SK-N-SH treated with all-trans-retinoic acid at 6 μM for 48 hours (cell line): ENCODE measurements at regions not wholly inside any gene's neighbourhood (a gene's known extent, or its start where the extent isn't known, plus 50 kb on each side); places are given as distances from the start of the nearest gene placed in this dataset.

Experiments
- ATAC-seq: fragments of 200-7000 bp; cut with Tn5 transposase; 3 replicates; pipeline ENCODE4 v1.9.1; 2020; ENCODE audit warnings: mild to moderate bottlenecking, moderate library complexity
- ARNTL ChIP-seq: fragments of 450-650 bp; formaldehyde crosslinking; IDR thresholded peaks from 2 replicates; pipeline ENCODE4 v1.5.0; 2020; ENCODE audit warnings: low read depth, mild to moderate bottlenecking, moderate library complexity, borderline replicate concordance
- BACH2 ChIP-seq: fragments of 250-450 bp; sonication (Bioruptor Pico); IDR thresholded peaks from 2 replicates; pipeline ENCODE4 v1.9.0; 2021; ENCODE audit warnings: mild to moderate bottlenecking, borderline replicate concordance
- CSDC2 ChIP-seq: fragments of 250-450 bp; sonication (Bioruptor Pico); IDR thresholded peaks from 2 replicates; pipeline ENCODE4 v1.5.0; 2020; ENCODE audit warnings: mild to moderate bottlenecking, moderate library complexity
- GLIS3 ChIP-seq: fragments of 250-450 bp; sonication (Bioruptor Pico); IDR thresholded peaks from 2 replicates; pipeline ENCODE4 v1.5.0; 2020; ENCODE audit warnings: mild to moderate bottlenecking, moderate library complexity
- ISL1 ChIP-seq: fragments of 250-450 bp; sonication (Bioruptor Pico); IDR thresholded peaks from 2 replicates; pipeline ENCODE4 v2.1.2; 2022; ENCODE audit warnings: mild to moderate bottlenecking, moderate library complexity
- OSR1 ChIP-seq: fragments of 250-450 bp; sonication (Bioruptor Pico); IDR thresholded peaks from 2 replicates; pipeline ENCODE4 v1.8.0; 2022; ENCODE audit warnings: moderate library complexity, mild to moderate bottlenecking, inconsistent platforms
- PPARA ChIP-seq: fragments of 250-450 bp; sonication (Bioruptor Pico); IDR thresholded peaks from 2 replicates; pipeline ENCODE4 v1.5.0; 2020; ENCODE audit warnings: mild to moderate bottlenecking, borderline replicate concordance
- RARB ChIP-seq: fragments of 250-450 bp; sonication (Bioruptor Pico); IDR thresholded peaks from 2 replicates; pipeline ENCODE4 v1.8.0; 2021; ENCODE audit warnings: mild to moderate bottlenecking, moderate library complexity
- SNAI2 ChIP-seq: fragments of 250-450 bp; sonication (Bioruptor Pico); IDR thresholded peaks from 2 replicates; pipeline ENCODE4 v1.5.0; 2020; ENCODE audit warnings: mild to moderate bottlenecking, moderate library complexity
- TCF4 ChIP-seq: fragments of 250-450 bp; sonication (Bioruptor Pico); IDR thresholded peaks from 2 replicates; pipeline ENCODE4 v1.8.0; 2021; ENCODE audit warnings: mild to moderate bottlenecking, moderate library complexity, borderline replicate concordance
- TOX ChIP-seq: fragments of 250-450 bp; sonication (Bioruptor Pico); IDR thresholded peaks from 2 replicates; pipeline ENCODE4 v1.8.0; 2021; ENCODE audit warnings: mild to moderate bottlenecking, moderate library complexity, borderline replicate concordance
- ZC3H10 ChIP-seq: fragments of 250-450 bp; sonication (Bioruptor Pico); IDR thresholded peaks from 2 replicates; pipeline ENCODE4 v1.5.1; 2021; ENCODE audit warnings: mild to moderate bottlenecking, moderate library complexity
- ZFP3 ChIP-seq: fragments of 250-450 bp; sonication (Bioruptor Pico); IDR thresholded peaks from 2 replicates; pipeline ENCODE4 v1.5.0; 2020; ENCODE audit warnings: mild to moderate bottlenecking, moderate library complexity
- ZFP30 ChIP-seq: fragments of 450-650 bp; formaldehyde crosslinking; IDR thresholded peaks from 2 replicates; pipeline ENCODE4 v1.5.0; 2022; ENCODE audit warnings: mild to moderate bottlenecking, moderate library complexity
- ZNF70 ChIP-seq: fragments of 450-650 bp; formaldehyde crosslinking; IDR thresholded peaks from 2 replicates; pipeline ENCODE4 v1.5.0; 2020; ENCODE audit warnings: mild to moderate bottlenecking, moderate library complexity
- ZNF8 ChIP-seq: fragments of 450-650 bp; formaldehyde crosslinking; IDR thresholded peaks from 2 replicates; pipeline ENCODE4 v1.5.0; 2020; ENCODE audit warnings: mild to moderate bottlenecking, moderate library complexity
- TF ChIP-seq, protein P1 (sequence below): fragments of 250-450 bp; sonication (Bioruptor Pico); IDR thresholded peaks from 2 replicates; pipeline ENCODE4 v1.5.1; 2020; ENCODE audit warnings: low read depth, mild to moderate bottlenecking, moderate library complexity
- TF ChIP-seq, protein P2 (sequence below): fragments of 250-450 bp; sonication (Bioruptor Pico); IDR thresholded peaks from 2 replicates; pipeline ENCODE4 v1.8.0; 2021; ENCODE audit warnings: low read depth, mild to moderate bottlenecking, moderate library complexity, borderline replicate concordance
- TF ChIP-seq, protein P3 (sequence below): fragments of 250-450 bp; sonication (Bioruptor Pico); IDR thresholded peaks from 2 replicates; pipeline ENCODE4 v1.5.0; 2020; ENCODE audit warnings: mild to moderate bottlenecking, moderate library complexity

DNA sequence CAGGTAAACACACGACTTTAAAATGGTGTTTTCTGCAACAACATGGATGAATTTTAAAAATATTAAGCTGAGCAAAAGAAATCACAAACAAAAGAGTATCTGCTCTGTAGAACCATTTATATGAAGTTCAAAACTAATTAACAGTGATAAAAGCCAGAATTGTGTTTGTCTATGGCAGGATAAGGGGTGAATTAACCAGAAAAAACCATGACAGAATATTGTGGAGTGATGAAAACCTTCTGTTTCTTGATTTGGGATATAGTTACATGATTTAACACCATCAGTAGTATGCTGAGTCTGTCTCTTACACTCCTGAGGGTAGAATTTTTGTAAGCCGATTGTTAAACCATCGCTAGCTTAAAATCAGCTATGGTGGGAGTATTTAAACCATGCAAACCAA, 101.7 kb upstream of the ZNF366 start:
- TF ChIP-seq TCF4 (0 out of 2 replicates have a peak, but pooled peaks have one; percentile 15), TOX (CRISPR knock-in tag) (0 out of 2 replicates have a peak, but pooled peaks have one; percentile 23)
- TF ChIP-seq, protein P1, sequence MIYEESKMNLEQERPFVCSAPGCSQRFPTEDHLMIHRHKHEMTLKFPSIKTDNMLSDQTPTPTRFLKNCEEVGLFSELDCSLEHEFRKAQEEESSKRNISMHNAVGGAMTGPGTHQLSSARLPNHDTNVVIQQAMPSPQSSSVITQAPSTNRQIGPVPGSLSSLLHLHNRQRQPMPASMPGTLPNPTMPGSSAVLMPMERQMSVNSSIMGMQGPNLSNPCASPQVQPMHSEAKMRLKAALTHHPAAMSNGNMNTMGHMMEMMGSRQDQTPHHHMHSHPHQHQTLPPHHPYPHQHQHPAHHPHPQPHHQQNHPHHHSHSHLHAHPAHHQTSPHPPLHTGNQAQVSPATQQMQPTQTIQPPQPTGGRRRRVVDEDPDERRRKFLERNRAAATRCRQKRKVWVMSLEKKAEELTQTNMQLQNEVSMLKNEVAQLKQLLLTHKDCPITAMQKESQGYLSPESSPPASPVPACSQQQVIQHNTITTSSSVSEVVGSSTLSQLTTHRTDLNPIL (CRISPR knock-in tag), result no peak
- ATAC-seq, result peak; percentile 30

DNA sequence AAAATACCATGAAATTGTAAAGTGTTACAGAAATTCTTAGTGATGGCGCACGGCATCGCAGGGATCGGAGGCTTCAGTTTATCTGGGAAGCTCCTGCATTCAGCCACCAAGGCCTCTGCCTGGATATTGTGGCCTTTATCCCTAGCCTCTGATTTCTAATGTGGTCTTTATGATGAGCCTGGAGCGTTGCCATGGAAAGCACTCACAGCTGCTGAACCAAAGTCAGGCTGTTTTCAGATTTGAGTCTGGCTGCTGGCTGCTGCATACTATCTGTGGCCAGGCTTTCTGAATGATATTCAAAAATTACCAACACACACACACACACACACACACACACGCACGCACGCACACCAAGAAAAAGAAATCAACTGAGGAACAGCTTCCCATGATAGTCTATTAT, 101.1 kb upstream of the ZNF366 start:
- TF ChIP-seq ZFP30 (CRISPR knock-in tag), result no peak
- no peak; the same call in 1 of the 2 replicates for TF ChIP-seq TCF4
- TF ChIP-seq SNAI2 (CRISPR knock-in tag), result no peak
- TF ChIP-seq GLIS3 (CRISPR knock-in tag), result no peak
- no peak for TF ChIP-seq BACH2 (CRISPR knock-in tag)
- TF ChIP-seq RARB (CRISPR knock-in tag), result no peak
- TF ChIP-seq, protein P2, sequence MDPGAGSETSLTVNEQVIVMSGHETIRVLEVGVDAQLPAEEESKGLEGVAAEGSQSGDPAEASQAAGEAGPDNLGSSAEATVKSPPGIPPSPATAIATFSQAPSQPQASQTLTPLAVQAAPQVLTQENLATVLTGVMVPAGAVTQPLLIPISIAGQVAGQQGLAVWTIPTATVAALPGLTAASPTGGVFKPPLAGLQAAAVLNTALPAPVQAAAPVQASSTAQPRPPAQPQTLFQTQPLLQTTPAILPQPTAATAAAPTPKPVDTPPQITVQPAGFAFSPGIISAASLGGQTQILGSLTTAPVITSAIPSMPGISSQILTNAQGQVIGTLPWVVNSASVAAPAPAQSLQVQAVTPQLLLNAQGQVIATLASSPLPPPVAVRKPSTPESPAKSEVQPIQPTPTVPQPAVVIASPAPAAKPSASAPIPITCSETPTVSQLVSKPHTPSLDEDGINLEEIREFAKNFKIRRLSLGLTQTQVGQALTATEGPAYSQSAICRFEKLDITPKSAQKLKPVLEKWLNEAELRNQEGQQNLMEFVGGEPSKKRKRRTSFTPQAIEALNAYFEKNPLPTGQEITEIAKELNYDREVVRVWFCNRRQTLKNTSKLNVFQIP, result no peak
- TF ChIP-seq ZFP3 (CRISPR knock-in tag), result no peak
- no peak for TF ChIP-seq OSR1
- no peak for TF ChIP-seq ISL1
- TF ChIP-seq ZNF8 (CRISPR knock-in tag), result no peak
- TF ChIP-seq, protein P3, sequence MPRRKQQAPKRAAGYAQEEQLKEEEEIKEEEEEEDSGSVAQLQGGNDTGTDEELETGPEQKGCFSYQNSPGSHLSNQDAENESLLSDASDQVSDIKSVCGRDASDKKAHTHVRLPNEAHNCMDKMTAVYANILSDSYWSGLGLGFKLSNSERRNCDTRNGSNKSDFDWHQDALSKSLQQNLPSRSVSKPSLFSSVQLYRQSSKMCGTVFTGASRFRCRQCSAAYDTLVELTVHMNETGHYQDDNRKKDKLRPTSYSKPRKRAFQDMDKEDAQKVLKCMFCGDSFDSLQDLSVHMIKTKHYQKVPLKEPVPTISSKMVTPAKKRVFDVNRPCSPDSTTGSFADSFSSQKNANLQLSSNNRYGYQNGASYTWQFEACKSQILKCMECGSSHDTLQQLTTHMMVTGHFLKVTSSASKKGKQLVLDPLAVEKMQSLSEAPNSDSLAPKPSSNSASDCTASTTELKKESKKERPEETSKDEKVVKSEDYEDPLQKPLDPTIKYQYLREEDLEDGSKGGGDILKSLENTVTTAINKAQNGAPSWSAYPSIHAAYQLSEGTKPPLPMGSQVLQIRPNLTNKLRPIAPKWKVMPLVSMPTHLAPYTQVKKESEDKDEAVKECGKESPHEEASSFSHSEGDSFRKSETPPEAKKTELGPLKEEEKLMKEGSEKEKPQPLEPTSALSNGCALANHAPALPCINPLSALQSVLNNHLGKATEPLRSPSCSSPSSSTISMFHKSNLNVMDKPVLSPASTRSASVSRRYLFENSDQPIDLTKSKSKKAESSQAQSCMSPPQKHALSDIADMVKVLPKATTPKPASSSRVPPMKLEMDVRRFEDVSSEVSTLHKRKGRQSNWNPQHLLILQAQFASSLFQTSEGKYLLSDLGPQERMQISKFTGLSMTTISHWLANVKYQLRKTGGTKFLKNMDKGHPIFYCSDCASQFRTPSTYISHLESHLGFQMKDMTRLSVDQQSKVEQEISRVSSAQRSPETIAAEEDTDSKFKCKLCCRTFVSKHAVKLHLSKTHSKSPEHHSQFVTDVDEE, result no peak
- no peak for TF ChIP-seq TOX (CRISPR knock-in tag)
- TF ChIP-seq ZC3H10, result no peak
- TF ChIP-seq CSDC2, result no peak
- TF ChIP-seq ARNTL (CRISPR knock-in tag), result no peak
- peak; percentile 52 for ATAC-seq

DNA sequence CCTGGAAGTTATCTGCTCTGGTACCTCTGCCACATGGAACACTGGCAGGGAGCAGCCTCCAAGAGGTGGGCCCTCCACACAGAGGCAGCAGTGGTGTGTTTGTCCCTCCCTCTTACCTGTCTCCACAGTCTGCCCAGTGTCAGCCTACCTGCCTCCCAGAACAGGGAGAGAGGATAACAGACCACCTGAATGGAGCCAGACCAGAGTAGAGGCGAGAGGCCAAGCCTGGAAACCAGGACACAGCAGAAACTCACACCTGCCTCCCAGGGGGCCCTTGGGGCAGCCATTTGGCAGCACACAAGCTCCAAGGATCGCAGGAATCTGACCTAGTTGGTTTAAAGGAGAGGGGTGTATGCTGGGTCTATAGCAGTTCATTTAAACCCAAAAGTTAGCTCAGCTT, 100.2 kb upstream of the ZNF366 start:
- no peak for ATAC-seq
- TF ChIP-seq BACH2 (CRISPR knock-in tag) (no peak), ZFP3 (CRISPR knock-in tag) (no peak), TOX (CRISPR knock-in tag) (no peak)

DNA sequence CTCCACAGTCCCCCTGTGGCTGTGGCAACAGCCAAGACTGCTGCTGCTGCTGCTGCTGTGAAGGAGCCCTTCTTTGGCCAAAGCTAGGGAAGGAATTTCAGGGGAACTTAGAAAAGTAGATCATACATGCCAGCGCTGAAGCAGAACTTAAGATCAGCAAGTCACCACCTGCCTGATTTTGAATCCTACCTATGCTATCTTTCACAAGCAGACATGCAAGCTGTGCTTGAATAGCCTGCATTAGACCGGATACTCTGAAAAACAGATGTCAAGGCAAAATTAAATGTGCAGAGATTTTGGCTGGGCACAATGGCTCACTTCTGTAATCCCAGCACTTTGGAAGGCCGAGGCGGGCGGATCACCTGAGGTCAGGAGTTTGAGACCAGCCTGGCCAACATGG, 99.3 kb upstream of the ZNF366 start:
- ATAC-seq, result no peak
- no peak for TF ChIP-seq OSR1
- TF ChIP-seq, all 23 proteins: peak for 0

DNA sequence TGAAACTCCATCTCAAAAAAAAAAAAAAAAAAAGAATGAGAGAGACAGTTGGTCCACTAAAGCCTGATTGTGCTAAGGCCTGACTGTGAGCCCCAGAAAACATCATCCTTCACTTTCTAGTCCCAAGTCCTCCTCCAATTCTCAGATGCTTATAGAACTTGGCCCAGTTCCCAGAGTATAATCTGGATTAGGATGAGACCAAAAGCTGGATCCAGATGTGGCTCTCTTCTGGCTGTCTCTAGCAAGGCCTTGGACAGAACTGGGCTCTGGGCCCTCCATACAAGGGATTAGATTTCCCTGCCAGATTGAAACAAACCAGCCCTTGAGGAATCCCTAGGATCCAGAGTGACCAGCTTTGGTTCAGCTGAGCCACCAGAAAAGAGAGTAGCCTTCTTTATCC, 98.4 kb upstream of the ZNF366 start:
- no peak for TF ChIP-seq ZNF70 (CRISPR knock-in tag)
- TF ChIP-seq ZC3H10, result no peak
- TF ChIP-seq TOX (CRISPR knock-in tag), result no peak
- TF ChIP-seq PPARA (CRISPR knock-in tag), result no peak
- no peak for TF ChIP-seq TCF4
- TF ChIP-seq GLIS3 (CRISPR knock-in tag), result no peak
- TF ChIP-seq, protein P1 (CRISPR knock-in tag), result no peak
- no peak for TF ChIP-seq ZNF8 (CRISPR knock-in tag)
- no peak for ATAC-seq

DNA sequence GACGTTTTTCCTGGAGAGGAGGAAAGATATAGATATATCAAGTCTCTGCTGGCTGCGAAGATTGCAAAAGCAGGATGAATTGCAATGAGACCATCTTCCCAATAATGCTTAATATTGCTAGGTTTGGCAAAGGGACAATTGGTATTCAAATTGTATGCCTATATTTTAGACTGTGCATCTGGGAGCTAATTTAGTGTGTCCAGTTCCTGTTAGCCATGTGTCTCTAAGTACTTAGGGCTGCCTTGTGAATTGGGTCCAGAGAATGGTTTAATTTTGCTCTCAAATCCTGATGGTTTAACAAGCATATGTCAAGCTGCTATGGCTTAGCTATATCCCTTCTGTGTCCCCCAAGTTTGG, 97.6 kb upstream of the ZNF366 start:
- ATAC-seq, result no peak
- TF ChIP-seq SNAI2 (CRISPR knock-in tag) (no peak), ZFP30 (CRISPR knock-in tag) (no peak)
- TF ChIP-seq, protein P3, result no peak
